Activated T-cell treated with anti-CD3 and anti-CD28 coated beads, Interleukin-2, amount 50 U/mL, for 48 hours (primary cell): ENCODE measurements at regions not wholly inside any gene's neighbourhood (a gene's known extent, or its start where the extent isn't known, plus 50 kb on each side); places are given as distances from the start of the nearest gene placed in this dataset.
"Not testable (repeated sequence)": the region's sequence is repeated elsewhere in the genome, so short reads cannot be mapped to it uniquely, and the experiment has no call there.

Experiments
- DNase-seq, 2 experiments: peaks; one replicate each; pipeline ENCODE4 v3.0.0-alpha.2; 2020

DNA sequence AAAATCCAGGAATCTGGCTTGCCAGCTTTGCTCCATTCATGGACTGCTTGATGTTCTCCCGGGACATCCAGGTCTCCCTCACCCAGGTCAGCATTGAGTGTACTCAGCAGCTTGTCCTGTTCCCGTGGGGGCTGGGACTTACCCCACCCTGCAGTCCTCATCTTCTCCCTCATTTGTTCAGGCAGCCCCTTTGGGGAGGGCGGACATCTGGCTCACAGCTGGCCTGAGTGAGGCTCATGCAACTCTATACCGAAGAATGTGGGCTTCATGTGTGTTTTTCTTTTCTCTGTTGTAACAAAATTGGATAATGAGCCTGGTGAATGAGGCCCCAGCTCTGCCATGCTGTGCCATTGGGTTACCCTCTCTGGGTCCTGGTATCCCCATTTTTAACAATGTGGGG is 227.7 kb upstream of the TENM4 start:
- no peak for DNase-seq

DNA sequence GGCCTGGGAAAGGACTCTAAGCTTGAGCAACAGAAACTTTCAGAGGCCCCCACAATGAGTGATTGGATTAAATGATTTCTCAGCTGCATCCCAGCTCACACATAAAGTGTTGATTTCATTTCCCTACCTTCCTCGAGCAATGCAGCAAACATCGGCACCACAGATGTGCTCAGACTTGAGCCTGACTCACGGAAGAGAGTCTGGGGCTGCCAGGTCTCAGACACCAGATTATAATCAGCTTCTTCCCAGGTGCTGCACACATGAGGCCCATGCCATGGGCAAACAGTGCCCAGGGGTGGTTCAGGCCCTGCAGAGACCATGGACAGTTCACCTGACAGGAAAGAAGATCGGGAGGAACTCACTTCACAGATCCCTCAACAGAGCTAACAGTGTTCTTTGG is 226.6 kb upstream of the TENM4 start:
- DNase-seq = no peak

DNA sequence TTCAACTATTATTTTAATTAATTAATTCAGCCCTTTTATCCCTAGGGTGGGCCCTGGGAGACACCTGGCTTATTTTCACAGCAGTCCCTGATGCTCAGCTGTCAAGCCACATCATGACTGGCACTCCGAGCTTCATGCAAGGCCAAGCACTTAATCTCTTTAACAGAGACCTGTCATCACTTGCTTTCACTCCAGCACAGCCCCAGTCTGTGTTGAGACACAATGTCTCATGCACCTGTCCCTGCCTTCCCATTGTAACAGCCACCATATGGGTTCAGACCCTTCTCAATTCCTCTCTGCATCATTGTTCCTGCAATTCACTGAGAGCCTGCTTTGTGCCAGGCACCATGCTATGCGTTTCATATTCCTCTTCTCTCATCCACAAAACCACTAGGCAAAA is 222.2 kb upstream of the TENM4 start:
- DNase-seq = no peak

DNA sequence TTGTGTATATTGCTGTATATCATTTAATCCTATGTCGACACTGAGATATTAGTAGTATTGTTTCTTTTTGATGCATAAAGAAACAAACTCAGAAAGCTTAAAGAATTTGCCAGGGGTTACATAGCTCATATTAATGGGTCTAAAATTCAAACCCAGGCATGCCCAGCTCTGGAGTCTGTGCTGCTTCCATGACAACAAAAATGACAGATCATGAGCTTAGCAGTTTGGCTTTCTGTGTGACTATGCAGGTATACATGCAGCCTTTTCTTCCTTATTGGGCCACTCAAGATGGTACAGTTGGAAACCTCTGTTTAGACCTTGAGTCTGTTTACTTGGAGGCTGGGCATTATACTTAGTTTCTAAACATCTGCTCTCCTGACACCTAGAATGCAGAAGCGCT is 220.5 kb upstream of the TENM4 start:
- no peak for DNase-seq

DNA sequence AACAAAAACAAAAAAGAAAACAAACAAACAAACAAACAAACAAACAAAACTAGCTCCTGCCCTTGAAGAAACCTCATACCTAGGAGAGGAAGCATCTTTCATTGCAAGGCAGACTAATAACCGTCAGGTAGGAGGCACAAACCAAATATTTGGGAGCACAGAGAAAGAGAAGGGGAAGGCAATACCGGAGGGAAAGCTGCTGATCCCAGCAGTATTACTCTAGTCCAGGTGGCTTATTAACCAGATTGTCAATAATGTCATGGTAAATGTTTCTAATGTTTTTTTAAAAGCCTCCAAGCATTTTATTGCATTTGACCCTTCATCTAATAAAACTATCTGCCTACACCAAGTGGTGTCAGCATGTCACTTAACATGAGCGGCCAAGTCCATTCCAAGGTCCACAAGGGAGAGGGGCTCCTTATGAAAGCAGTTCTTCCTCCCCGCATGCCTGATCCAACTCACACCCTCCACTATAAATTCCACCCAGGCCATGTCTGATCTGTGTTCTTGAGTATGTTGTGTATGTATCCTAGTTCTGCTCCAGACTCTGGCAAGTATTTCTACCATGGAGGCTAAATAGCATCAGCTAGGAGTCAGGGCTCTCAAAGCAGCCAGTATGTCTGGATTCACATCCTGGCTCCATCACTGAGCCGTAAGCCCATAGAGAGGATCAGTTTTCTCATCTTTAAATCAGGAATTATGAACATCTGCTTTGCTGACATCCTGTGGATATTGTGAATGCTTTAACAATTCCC is 208.1 kb upstream of the TENM4 start:
- DNase-seq = no peak

DNA sequence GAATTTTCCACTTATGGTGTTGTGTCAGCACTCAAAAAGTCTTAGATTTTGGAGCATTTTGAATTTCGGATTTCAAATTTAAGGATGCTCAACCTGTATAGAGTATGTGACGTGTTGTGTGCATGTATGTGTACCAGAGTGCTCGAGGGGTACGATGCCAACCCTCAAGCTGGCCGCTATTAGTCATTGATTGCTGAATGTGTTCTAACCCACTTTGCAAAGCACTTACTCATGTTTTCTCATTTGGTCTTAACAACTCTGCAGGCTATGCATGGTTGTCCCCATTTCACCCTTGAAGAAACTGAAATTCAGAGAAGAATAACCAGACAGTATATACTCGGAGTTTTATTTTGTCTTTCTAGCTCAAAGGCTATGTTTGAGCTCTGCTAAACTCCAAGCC is 196.4 kb upstream of the TENM4 start:
- no peak for DNase-seq

DNA sequence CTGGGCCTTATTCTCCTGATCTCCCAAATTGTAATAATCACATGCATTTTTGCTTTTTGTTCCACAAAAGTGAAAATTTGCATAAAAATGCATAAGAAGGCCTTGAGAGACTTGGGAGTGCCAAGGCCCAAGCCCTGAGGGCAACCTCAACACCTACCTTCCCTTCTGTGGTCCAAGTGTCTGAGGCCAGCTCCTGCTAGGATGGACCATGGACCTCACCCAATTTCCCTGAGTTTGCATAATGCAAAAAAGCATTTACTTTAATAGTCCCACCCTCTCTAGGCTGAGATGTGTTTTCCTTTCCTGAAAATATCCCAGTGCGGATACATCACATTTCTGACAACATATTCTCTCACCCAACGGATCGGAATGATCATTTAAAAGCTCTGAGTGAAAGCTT is 194.1 kb upstream of the TENM4 start:
- no peak for DNase-seq

DNA sequence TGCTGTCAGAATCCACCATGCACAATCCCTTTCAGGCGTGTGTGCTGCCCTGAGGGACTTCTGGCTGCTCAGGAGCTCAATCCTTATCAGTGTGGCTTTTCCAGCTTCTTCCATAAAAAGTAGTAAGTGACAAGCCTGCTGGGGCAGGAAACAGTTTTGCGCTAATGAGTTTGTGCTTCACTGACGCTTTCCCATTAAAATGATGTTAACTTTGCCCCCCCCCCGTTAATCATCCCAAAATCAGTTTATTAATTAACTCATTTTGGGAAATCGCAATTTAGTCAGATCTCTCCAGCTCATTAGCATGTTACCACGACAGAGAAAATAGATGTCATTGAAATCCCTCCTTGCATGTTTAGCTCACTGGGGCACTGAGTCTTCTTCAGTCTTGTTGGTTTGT is 186.5 kb upstream of the TENM4 start:
- DNase-seq = no peak

DNA sequence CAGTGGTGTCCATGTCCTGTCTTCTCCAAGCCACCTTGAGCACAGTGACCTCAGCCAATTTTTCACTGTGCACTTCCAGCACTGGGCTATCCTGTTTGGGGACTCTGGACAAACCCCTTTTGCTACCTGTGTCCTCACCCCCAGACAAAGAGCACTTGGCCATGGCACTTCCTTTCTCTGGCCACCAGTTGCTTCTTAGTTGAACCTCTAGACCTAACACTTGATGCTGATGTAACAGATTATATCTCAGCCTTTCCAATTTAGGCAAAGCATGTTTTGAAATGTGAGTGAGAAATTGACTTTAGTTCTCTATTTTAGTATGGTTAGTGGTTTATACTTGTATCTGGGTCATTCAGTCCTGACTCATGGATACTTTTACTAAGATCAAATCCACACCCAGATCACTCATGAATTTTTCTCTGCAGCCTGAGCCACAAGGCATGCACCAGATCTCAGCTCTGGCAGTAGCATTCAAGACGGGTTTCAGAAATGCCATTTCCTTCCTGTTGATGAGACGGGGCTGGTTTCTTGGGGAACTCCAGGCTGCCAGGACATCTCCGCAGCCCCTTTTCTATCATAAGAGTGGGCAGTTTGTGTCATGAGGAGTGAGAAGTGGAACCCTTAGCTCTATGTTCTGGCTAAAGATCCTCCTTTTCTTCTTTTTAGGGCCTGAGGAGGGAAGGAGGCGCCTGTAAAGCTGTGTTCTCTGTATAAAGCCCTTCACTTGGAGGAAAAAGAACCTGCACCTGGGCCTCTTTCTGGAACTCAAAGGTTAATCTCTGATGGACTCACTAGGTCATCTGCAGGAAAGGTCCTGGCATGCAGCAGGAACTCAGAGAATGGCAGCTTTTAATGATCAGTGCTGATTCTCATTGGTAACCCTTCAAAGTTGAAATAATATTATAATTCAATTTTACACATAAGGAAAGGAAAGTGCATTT is 185.6 kb upstream of the TENM4 start:
- DNase-seq = no peak

DNA sequence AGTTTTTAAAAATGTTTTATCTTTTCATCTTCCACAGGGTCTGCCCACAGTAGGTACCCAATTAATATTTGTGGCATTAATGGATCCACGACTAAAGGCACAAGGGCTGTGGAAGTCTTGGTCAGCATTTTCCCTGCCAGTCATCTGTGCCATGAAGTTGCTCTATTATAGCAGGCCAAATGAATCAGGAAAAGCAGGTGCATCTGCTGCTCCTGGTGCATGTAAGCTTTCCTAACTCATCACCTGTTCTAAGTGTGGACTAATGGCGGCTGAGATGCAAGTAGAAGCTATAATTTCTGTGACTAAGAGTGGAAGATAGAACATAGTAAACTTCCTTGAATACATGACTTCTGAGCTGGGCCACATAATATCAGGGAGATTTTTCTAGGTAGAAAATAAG is 182.5 kb upstream of the TENM4 start:
- DNase-seq = no peak

DNA sequence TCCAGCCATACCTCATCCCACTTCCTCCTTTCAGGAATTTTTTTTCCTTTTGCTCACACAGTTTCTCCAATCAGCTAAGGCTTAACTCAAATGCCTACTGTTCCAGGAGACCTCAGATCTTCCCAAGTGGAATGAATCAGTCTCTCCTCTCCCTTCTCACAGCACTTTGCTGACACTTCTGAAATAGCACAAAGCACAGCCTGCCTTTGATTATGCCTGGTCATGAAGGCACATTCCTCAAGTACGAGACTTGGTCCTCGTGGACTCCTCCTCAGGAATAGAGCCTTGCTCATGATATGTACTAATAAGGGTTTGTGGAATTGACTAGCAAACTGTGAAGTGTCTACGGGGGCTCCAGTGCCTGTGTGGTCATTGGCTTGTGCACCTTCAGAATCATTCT is 176.7 kb upstream of the TENM4 start:
- no peak for DNase-seq

DNA sequence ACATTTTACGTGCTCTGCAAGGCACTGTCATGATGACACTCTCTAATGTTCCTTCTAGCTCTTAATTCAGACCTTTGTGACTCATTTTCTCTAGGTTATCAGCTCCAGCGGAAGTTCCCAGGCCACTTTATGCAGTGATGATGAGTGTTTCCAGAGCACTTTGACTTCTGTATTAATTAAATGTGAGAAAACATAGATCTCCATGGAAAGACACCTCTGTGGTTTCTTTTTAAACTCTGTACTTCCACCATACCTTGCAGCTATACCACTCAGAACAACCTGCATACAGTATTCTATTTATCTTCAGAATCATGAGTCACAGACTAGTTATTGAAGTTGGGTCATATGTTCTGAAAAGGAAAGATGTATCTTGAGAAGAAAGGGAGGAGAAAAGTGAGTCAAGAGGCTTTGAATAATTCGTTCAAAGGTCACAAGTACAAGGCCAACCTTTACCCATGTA is 175.6 kb upstream of the TENM4 start:
- no peak for DNase-seq

DNA sequence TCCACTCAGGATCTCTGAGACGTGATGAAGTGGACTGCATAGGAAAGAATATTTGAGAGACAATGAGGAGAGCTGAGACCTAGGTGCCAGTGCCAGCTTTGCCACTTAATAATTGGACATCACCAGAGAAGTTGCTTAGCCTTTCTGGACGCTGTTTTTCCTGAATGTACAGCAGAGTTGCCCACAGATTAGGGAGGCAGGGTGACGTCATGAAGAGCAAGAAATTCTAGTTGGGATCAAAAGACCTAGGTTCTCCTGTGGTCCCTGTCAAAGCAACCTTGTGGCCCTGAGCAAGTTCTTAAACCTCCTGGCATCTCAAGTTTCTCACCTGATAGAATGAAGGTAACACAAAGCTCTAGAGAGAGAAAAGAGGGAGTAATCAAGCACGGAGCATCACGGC is 174.6 kb upstream of the TENM4 start:
- no peak for DNase-seq

DNA sequence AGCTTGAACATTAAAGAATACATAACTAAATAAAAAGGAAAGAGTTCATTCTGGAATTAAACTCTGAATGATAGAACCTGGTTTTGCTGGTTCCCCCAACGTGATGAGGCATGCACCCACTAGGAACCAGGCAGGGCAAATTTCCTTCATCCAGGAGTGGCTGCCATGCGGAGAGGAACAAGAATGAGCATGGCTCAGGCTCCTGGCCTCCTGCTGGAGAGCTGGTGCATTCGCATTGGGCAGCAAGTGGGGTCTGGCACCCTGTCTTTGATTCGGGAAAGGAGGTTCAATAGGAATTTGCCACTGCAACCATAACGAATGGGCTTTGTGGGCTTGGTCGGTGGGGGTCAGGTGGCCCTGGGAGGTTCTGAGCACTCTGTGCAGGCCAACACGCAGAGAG is 169.8 kb upstream of the TENM4 start:
- DNase-seq = no peak

DNA sequence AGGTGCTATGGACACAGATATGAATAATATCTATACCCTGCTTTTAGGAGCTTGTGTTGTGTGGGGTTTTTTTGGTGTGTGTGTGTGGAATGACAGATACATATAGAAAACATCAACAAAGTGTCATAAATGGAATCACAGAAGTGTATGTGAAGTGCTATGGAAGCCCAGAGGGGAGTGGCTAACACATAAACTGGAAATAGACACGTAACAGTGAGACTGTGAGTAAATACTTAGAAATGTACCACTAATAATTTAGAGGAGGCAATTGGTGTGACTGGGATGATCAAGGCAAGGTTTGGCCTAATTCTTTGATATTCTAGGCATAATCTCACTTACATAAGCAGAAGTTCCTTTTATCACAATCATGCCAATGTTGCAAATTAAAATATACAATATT is 169.3 kb upstream of the TENM4 start:
- no peak for DNase-seq

DNA sequence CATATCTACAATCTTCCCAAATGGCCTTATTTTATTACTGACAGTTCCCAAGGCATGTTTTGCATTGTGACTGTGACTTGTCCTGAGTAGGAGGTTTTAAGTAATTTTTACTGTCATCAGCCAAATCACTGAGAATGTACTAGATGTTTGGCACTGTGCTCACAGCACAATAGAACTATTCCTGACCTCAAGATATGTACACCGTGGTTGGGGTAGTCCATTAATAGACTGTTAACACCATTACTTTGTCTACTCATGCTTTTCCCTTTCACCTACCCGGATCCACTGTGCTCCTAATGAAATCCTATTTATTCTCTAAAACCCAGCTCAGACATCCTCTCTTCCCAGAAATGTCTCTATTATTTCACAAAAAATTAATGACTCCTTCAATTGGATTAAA is 168.7 kb upstream of the TENM4 start:
- DNase-seq = no peak

DNA sequence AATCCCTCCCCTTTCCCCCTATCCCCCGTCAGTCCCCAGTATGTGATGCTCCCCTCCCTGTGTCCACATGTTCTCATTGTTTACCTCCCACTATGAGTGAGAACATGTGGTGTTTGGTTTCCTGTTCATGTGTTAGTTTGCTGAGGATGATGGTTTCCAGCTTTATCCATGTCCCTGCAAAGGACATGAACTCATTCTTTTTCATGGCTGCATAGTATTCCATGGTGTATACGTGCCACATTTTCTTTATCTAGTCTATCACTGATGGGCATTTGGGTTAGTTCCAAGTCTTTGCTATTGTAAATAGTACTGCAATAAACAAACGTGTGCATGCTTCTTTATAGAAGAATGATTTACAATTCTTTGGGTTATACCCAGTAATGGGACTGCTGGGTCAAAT is 165.6 kb upstream of the TENM4 start:
- DNase-seq = not testable (repeated sequence)

DNA sequence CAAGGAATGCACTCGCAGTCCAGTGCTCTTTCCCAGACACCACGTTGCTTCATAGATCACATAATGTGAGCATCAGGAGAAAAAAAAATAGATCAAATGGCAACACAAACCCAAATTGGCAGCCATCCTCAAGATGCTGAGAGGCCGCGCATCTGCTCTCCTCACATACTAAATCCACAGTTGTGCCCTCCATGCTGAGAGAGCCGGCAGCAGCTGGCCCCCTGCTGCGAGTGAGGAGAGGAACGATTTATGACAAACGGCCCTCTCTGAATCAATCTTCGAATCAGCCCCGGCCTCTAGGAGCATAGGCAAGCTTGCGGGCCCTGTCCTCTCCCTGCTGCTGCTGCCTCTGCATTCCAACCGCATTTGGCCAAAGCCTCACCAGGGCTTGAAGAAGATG is 159.9 kb upstream of the TENM4 start:
- DNase-seq = no peak

DNA sequence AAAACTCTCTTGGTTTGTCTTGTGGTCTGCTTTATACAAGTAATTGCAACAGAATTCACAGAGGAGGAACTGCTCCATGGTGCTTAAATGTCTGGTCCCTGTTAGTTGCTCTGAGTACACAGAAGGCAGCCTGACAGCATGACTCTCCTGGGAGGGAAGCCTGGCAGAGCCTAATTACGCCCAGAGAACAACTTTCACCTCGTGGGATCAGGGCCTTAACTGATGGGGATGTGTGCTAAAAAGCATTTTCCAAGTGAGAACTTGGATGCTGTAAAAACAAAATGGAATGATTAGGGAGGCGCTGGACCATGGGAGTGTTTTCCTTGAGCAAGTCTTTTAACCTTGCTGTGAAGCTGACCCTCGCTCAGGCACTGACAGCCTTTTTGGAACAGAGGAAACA is 154.0 kb upstream of the TENM4 start:
- DNase-seq = no peak

DNA sequence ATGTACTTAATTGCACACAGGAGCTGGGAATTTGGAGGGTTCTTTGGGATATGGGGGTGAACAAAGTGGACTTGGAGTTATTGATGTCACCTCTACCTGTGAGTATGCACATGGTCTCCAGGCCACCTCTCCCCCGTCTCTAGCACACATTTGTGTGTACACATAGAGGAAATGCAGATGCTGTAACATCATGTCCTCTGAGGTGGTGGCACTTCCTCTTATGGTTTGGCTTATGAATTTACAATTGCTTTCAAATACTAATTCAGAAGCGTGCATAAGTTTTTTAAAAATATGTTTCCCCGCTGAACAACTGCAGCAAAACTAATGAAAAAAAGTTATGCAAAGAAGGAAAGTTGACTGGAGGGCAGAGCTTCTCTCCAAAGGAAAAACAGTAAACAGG is 152.0 kb upstream of the TENM4 start:
- DNase-seq = no peak

DNA sequence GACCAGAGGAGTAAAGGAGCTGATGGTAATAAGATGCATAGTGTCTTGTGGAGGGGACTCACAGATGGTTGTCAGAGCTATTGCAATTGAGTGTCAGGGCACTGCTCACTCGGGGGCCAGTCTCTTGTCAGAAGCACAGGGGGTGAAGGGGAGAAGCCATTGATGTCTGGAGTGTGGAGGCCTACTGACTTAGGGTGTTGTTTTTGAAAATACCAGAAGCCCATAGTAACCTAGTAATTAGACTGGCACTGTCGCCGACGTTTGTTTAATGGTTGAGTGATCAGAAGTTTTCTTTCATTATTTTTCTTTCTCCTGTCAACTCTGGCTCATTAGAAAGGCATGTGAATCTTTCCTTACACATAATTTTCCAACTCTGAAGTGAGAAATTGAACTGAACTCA is 151.6 kb upstream of the TENM4 start:
- no peak for DNase-seq

DNA sequence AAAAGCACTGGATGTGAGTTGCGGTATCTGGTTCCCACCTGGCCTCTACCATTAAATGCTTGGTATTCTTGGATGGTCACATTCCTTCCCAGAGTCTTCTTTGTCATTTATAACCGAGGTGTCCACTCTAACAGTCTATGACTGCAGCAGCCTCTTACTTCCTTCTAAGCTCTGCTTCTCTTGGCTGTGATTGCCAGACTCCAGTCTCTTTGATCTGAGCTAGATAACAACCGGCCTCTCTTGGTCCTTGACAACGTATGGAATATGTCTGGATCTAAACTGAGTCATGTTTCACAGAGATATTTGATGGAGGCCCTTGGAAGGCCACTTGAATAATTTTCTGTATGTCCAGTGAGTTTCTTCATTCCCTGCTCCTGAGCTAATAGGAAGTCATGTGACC is 141.6 kb upstream of the TENM4 start:
- DNase-seq = no peak

DNA sequence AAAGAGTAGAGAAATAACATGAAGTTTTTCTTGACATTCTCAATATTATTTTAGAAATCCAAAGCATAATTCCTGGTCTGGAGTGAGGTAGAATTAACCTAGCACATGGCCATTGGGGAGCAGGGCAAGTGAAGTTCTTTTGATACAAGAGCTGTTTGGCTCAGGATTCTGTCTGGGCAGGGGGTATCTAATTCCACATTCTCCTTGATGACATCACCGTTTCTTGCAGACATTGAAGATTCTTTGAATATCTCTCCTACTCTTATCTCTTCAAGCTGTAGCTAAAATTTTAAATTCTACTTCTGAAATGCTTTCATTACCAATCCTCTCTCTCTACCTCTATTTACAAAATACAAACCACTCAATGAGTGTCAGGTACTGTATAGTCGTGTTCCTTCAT is 138.2 kb upstream of the TENM4 start:
- no peak for DNase-seq

DNA sequence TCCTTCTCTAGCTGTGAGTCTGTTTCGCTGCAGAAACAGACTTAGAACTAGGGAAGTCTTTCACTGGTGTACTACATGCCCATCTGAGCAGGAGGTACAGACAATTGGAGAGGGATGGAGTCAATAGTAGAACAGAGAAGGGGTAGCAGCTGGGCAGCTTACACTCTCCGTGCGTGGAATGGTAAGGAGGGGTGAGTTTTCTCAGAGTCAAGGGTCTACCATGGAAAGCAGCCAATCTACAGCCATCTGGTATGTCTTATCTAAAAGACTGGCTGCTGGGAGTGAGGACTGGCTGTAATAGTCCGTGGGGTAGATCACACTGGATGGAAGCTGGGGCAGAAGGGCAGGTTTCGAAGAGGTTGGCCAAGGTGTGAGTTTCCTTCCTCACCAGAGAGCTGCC is 137.3 kb upstream of the TENM4 start:
- DNase-seq = no peak
